Left cardiac atrium (tissue), 4 donors: ENCODE measurements at regions not wholly inside any gene's neighbourhood (a gene's known extent, or its start where the extent isn't known, plus 50 kb on each side); places are given as distances from the start of the nearest gene placed in this dataset.

ENCODE experiments used
- ATAC-seq, 2 donors: fragments of 200-7000 bp; cut with Tn5 transposase; one replicate each; pipeline ENCODE4 v1.9.1; 2020; ENCODE audit warnings: mild to moderate bottlenecking in 2 of 2, moderate library complexity in 2 of 2
- DNase-seq: peaks from one replicate; pipeline ENCODE4 v3.0.0-alpha.2; 2020
- intact Hi-C, 2 donors: fragments of 100-400 bp; cut with DNase I; formaldehyde crosslinking; loops; one replicate each; pipeline versions ENCODE4 v1.14.1 to v1.15.1; 2022 to 2023
- donor health status: DM: no; HTN: yes; CAD: no.
- donor health status: DM: no; HTN: yes; CAD: no; lungs with severe emphysema.
- donor health status: DM: yes; HTN: yes; CAD: no.
- donor health status: Dilated cardiomyopathy.

GRCh38 chr12:90253674-90254181 lies 545.1 kb upstream of the ATP2B1 start:
- intact Hi-C loops, result loop anchor here in 1 of 2 donors (10.0 kb wide), 1 partner anchor 709 kb away; no protein-coding TSS in a partner anchor
- peak; percentile 79 to 92 for ATAC-seq
- peak; percentile 66 for DNase-seq

DNA sequence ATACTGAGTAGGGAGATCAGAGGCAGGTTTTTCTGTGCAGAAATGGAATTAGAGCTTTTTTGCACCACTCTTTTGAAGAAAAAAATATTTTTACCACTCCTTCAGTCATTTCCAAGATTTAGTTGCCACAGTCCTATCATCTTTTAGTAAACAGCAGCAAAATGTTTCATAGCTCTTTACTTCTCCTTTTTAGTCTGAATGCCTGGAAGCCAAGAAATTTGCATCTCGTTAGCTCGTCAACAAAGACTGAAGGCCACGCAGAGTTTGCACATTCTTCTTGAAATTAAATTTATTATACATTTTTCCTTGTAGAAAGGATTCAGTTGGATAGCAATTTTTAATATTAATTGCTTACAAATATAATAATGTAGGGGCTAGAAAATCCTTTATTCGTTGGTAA lies 544.5 kb upstream of the ATP2B1 start:
- intact Hi-C loops, result loop anchor here in 1 of 2 donors (10.0 kb wide), 1 partner anchor 708 kb away; no protein-coding TSS in a partner anchor
- no peak for ATAC-seq
- DNase-seq, result no peak

DNA sequence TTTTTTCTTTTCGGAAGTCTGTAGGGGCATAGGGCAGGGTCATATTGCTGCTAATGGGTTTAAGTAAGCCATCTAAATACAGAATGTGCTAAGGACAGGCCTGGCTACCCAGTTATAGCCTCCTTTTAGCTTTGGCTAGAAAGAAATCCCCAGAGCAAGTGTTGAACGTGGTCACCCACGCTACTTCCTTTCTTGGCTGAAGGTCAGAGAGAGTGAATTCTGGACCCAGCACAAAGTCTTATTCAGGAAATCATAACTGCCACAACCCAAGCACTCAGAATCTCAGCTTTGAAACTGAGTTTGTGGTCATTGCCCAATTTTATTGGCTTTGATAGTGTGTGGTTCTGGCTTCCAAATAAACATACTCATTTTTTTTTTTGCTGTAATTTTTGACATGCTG lies 542.1 kb upstream of the ATP2B1 start:
- DNase-seq (peak; percentile 18), ATAC-seq (peak; percentile 72 to 76)
- intact Hi-C loops, result loop anchor here in 1 of 2 donors (10.0 kb wide), 1 partner anchor 706 kb away; no protein-coding TSS in a partner anchor

- DNase-seq, result no peak
- peak in 1 of 2 donors; percentile 50 for ATAC-seq
- intact Hi-C loops, result loop anchor here in 1 of 2 donors (10.0 kb wide), 1 partner anchor 705 kb away; no protein-coding TSS in a partner anchor
These were observed 541.4 kb upstream of the ATP2B1 start for GRCh38 chr12:90250042-90250441.

DNA sequence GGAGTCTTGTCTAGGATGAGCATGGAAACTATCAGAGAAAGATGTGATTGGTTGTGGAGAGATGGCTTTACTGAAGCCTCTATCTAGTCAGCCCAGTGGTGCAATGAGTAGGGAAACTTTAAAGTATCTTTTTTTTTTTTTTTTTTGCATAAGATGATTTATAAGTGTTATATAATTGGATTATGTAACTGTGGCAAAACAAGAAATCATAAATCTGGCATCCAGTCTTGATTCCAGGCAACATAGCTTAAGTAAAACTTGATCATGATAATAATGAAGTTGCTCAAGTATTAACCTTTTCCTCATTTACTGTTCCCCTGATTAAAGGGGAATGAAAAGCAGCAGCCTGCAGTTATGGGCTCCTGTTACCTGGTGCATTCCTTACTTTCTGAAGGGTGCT lies 538.0 kb upstream of the ATP2B1 start:
- intact Hi-C loops, result no loop called here
- peak in 1 of 2 donors; percentile 44 for ATAC-seq
- no peak for DNase-seq

- intact Hi-C loops, result no loop called here
- no peak for ATAC-seq
- DNase-seq, result no peak
These were observed 536.8 kb upstream of the ATP2B1 start for GRCh38 chr12:90245391-90245790.

DNA sequence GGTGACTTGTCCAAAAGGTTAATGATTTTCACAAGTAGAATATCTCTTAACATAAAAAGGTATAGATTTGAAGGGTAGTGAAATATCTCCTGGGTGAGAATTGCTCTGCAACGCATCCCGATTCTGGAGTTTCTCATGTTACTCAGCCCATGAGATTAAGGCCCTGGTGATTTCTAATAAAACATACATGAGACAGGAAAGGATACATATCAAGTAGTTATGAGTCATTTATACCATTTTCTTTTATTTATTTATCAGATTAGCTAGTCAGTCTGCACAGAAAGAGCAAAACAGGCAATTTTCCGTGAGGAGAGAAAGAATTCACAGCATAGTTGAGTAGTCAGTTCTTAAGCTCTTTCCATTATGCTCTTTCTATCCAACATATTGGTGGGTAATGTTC lies 535.6 kb upstream of the ATP2B1 start:
- ATAC-seq, result no peak
- DNase-seq, result no peak
- intact Hi-C loops, result no loop called here

GRCh38 chr12:90243211-90243610 lies 534.6 kb upstream of the ATP2B1 start:
- DNase-seq (no peak), ATAC-seq (no peak)
- intact Hi-C loops, result no loop called here

DNA sequence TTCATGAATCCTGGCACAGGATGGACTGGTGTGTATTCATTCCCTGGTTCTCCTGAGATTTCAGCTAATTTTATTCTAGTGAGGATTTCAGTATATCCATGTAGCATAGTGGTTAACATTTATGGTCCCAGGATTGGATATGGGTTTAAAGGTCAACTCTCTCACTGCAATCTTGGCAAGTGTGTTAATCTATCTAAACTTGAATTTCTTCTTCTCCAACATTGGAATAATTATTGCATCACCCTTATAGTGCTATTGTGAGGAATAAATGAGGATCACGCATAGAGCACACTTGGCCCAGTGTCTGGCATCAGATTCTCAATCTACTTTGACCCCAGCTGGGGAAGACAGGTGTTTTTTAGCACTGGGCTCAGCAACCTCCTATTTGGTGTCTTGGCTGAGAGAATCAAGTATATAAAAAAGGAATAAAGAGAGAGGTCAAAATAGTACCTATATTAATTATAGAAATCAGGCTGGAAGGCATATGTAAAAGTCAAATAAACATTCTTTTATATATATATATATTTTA lies 531.2 kb upstream of the ATP2B1 start:
- intact Hi-C loops, result no loop called here
- ATAC-seq (no peak), DNase-seq (no peak)

DNA sequence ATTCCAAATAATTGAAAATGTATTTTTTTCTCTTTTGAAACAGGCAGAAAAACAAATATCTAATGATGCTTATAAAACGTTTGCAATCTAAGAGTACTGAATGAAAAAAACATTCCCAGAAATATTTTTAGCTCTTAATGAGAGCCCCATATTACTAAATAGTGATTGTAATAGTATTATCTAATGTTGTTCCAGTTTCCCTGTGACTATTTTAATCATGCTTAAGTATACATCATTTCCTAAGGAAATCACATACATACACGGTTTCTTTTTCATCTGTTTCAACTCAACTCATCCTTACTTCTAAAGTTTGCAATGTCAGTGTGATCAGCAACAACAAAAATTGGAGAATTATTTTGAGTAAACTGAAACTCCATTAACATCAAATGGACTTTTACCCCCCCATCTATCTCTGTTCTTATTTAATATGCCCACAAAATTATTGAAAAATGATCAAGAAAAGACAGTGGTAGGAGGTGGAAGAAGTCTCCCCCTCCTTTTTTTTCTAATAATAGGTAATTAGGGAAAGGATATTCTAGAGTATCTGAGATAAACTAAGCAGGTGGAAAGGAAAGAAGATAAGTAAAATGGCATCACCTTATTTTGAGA lies 530.1 kb upstream of the ATP2B1 start:
- intact Hi-C loops, result no loop called here
- ATAC-seq, result no peak
- DNase-seq, result no peak

GRCh38 chr12:90237841-90238240 lies 529.2 kb upstream of the ATP2B1 start:
- DNase-seq (no peak), ATAC-seq (no peak)
- intact Hi-C loops, result no loop called here

GRCh38 chr12:90235642-90236041 lies 527.0 kb upstream of the ATP2B1 start:
- intact Hi-C loops, result no loop called here
- DNase-seq (no peak), ATAC-seq (peak in 1 of 2 donors; percentile 80)

GRCh38 chr12:90234472-90234871 lies 525.8 kb upstream of the ATP2B1 start:
- intact Hi-C loops, result no loop called here
- DNase-seq, result no peak
- no peak for ATAC-seq

DNA sequence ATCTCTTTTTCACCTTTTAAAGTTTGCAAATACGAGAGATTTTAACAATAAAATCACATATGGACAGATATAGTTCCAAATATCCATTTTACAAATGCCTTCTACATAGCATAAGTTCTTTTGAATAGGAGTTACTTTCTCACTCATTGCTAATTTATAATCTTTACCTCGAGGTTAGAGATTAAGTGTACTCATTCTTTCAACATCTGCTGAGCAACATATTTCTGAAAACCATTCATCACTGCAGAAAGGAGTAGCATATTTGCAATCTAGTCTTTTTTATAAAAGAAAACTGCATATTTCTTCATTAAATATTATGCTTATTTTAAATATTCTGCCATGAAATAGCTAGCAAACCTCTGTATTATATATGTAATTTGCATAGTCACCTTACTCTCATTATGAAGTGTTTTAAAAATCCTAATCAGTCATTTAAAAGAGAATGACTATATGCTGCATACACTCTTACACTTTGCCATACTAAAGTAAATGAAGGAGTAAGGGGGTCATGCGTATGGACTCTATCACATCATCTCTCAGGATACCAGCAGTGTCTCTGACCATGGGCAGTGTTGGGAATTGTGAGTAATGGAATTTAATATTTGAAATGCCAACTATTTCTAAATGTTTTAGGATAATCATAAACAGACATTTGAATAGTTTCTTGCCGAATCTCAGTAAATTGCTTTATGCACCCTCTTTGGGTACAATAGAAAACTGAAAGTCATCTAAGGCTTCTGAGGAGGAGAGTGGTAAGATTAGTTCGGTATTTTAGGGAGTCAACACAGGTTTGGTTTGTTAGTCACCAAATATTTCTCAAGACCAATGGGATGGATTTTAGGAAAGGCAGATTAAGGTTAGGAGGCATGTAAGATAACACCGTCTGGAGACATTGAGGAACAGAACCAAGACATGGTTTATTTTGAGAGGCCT lies 524.8 kb upstream of the ATP2B1 start:
- intact Hi-C loops, result no loop called here
- ATAC-seq (peak in 1 of 2 donors; percentile 79), DNase-seq (no peak)

DNA sequence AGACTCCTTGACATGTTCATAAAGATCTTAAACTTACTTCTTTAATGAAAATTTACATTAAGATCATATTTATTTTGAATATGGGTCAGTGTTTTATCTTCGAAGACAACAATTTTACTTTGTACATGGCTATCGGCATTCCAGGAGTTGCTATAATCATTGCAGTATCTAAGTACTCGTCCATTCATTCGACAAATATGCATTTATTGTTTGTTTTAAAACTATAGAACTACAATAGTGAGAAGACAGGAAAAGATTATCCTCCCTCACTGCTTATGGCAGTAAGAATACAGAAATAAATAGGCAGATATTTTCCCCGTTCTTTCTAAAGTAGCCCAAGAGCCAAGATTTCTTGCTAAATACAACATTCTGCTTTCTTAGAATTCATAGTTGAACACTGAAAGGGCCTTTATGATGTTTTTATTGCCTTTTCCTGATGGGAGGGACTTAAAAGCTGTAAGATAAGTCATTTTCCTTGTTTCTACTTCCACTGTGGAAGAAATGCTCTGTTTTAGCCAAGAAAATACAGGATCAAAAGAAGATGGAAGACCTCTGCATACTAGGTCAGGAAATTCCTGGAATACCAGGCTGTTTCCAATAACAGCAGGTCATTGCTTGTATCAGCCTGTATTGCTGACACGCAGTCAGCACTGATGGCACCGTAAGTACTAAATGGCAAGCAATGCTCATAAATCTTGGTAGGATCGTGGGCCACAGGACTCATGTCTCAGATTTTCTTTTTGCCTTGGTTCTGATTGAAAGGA lies 521.0 kb upstream of the ATP2B1 start:
- intact Hi-C loops, result no loop called here
- no peak for DNase-seq
- no peak for ATAC-seq

- ATAC-seq, result no peak
- intact Hi-C loops, result no loop called here
- DNase-seq, result no peak
These were observed 517.6 kb upstream of the ATP2B1 start for GRCh38 chr12:90226211-90226610.

DNA sequence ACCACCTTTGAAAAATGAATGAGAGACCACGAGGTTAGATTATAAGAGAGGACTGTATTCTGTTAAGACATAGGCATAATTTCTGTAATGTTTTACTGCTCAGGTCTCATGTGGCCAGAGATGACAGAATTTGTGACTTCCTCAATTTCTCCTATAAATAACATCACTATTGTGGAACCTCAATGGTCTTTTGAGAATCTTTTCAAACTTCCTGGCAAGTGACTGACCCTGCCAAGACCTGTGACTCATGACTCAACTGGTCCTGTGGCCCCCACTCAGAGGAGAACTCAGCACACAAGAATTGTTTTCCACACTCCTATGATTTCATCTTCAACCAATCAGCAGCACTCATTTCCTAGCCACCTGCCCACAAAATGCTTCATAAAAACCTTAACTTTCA lies 508.2 kb upstream of the ATP2B1 start:
- DNase-seq (no peak), ATAC-seq (no peak)
- intact Hi-C loops, result no loop called here

- intact Hi-C loops, result no loop called here
- DNase-seq (no peak), ATAC-seq (no peak)
These were observed 507.4 kb upstream of the ATP2B1 start for GRCh38 chr12:90216020-90216552.

- intact Hi-C loops, result no loop called here
- ATAC-seq (no peak), DNase-seq (no peak)
These were observed 502.4 kb upstream of the ATP2B1 start for GRCh38 chr12:90211017-90211416.
